ENCODE measurements at regions not wholly inside any gene's neighbourhood (a gene's known extent, or its start where the extent isn't known, plus 50 kb on each side); places are given as distances from the start of the nearest gene placed in this dataset.

GRCh38 chr17:69723316-69723715 is 308.8 kb downstream of the MAP2K6 start:
- no peak for DNase-seq

GRCh38 chr17:69723741-69724140 is 309.2 kb downstream of the MAP2K6 start:
- DNase-seq: no peak

DNA sequence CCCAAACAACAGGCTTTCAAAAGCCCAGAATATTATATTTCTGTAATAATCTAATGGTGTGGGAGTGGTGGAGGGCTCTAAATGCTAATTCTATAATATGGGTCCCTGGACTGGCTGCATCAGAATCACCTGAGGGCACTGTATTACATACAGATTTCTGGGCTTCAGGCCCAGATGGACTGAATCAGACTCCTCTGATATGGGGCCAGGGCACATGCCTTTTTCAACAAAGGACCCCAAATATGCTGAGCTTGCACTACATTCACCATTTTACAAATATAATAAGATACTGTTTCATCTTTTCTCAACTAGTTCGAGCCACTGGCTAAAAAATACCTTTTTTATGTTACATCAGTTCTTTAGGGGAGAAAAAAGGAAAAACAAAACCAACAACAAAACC is 309.7 kb downstream of the MAP2K6 start:
- no peak for DNase-seq

GRCh38 chr17:69725146-69725545 is 310.6 kb downstream of the MAP2K6 start:
- no peak for DNase-seq

DNA sequence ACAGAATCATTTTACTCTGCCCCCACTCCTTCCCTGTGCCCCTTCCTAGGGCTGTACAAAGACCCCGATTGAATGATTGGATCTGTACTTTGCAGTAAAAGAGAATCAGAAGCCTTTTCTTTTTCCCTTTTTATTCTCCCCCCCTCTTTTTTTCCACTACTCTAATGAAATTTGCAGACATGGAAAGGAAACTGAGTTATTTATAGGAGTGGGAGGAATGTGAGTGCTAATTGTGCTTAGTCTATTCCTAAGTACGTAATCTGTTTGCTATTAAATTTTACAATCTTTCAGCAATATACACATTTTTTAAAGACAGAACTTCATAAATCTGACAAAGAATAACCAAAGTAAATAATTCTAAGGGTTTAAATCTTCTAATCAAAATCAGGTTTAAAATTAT is 314.3 kb downstream of the MAP2K6 start:
- DNase-seq: no peak

DNA sequence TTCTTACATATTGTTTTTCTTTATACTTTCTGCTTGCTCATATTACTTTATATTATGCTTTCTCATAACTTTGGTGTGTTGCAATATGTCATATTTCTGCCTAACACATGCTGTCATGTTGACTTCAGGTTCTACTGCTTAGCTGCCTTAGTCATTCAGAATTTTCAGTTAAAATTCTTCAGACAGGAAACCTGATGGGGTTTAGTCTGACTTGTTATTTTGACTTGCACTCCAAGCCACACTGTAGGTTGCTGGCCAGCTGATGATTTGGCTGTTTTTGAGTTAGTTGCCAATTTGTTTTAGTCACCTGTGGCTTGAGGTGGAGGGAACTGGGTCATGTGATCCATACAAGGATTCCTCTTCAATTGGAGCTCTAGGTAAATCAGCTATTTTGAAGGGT is 315.4 kb downstream of the MAP2K6 start:
- DNase-seq: no peak

DNA sequence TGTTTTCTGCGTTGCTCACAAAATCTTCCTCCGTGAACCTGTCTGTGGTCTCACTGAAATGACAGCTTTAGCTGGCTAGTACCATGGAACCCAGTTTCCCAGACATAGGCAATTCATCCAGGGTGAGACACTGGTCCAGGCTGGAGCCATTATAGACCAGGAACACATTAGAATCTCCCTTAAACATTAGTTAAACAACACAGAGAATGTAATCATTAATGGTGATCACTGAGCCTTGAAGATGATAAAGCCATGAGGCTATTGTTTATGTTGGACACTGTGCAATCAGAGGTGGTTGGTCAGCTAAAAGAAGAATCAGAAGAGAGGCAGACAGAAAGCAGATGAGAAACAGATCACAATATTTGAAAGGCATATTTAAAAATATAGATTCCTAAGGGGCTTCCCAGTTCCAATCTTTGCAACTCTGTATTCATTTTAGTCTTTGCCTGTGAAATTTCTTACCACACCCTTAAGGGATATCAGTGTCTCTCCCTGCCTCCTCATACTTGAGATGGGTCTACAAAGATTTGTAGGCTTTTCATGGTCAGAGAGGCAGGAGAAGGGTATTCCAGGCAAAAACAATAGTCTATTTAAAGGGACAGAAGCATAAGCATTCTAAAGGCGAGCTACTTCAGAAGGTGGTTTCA is 317.9 kb downstream of the MAP2K6 start:
- DNase-seq: no peak

DNA sequence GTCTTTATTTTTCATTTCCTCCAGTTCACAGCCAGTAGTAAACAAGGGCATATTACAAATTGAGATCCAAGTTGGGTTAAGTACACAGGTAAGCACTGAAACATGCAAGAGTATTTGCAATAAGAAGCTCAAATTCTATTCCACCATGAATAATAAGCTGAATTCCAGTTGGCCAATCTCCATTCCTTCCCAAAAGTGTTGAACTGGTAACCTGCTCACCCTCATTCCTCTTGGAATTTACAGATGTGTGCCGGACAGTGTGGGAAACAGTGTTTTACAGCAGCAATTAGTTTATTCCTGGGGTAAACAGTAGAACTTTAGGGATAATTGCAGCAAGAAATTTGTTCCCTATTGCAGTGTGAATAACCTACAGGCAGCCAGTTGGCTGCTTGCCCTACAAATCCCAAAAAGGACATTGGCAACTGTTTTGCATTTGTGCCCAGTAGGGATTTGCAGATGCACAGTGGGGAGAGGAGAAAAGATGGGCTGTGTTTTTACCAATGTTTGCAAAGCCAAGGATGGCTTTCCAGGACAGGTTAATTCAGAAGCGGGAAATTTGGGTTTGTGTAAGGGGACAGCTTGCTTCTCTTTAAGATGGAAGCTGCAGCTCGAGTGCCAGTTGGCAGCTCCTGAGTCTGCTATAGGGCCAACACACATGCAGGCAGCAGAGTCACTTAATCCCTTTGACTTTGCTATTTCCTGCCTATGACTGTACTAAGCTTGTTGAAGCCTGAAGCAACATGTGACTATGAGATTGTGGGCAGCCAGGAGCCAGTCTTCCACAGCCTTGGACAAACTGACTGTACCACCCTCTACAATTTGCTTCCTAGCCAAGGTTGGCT is 318.9 kb downstream of the MAP2K6 start:
- DNase-seq: no peak

GRCh38 chr17:69734656-69735055 is 320.2 kb downstream of the MAP2K6 start:
- no peak for DNase-seq

DNA sequence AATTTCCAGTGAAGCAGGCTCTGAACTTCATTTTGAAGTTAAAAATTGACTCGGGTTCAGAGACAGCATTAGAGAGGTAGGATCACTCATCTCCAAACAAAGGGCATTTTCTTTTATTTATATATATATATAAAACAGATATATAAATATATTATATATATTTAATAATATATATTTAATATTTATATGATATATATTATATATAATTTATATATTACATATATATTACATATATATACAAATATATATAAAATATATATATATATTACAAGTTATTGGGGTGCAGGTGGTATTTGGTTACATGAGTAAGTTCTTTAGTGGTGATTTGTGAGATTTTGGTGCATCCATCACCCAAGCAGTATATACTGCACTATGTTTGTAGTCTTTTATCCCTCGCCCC is 320.8 kb downstream of the MAP2K6 start:
- DNase-seq: no peak

DNA sequence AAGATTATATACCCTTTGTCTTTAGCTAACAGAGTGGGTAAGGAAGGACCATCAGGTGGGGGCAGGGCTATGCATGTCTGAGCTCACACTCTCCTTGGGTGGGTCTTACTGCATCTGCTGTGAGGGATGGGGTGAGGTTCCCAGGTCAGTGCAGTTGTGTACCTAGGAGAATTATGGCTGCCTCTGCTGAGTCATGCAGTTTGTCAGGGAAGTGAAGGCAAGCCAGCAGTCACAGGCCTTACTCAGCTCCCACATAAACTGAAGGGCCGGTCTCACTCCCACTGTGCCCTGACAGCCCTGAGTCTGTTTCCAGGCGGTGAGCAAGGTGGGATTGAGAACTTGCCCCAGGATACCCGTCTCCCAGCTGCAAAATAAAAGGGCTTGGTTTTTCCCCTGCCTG is 328.6 kb downstream of the MAP2K6 start:
- DNase-seq: no peak

- no peak for DNase-seq
Measured at GRCh38 chr17:69744512-69745070, 330.1 kb downstream of the MAP2K6 start.

DNA sequence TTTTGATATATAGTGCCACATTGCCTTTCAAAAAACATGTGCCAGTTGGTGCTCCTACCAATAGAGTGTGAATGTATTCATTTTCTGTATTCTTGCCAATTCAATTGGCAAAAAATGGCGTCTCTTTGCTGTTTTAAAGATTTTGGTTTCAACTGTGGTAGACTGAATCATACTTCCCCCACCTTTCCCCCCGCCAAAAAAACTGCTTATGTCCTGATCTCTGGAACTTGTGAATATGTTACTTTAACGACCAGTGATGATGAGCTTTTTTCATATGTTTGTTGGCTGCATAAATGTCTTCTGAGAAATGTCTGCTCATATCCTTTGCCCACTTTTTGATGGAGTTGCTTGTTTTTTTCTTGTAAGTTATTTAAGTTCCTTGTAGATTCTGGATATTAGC is 325.1 kb upstream of the KCNJ16 start:
- no peak for DNase-seq

GRCh38 chr17:69757688-69758430 is 317.2 kb upstream of the KCNJ16 start:
- DNase-seq: no peak

- no peak for DNase-seq
Measured at GRCh38 chr17:69760562-69760961, 314.5 kb upstream of the KCNJ16 start.

DNA sequence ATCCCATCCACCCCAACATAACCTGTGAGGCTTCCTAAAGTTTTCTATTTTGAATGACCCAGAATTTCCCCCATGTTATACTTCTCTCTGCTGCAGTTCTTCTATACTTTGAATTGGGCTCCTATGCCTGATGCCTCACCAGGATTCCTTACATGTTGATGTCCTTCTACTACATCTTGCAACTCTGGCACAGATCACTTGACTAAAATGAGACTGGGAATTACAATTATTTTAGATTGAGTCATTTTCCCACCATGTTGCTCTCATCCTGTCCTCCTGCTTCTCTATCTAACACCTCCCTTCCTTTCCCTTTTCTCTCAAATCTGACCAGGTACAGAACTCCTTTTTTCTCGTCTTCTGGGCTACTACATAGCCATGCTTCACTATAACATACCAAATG is 314.0 kb upstream of the KCNJ16 start:
- no peak for DNase-seq

DNA sequence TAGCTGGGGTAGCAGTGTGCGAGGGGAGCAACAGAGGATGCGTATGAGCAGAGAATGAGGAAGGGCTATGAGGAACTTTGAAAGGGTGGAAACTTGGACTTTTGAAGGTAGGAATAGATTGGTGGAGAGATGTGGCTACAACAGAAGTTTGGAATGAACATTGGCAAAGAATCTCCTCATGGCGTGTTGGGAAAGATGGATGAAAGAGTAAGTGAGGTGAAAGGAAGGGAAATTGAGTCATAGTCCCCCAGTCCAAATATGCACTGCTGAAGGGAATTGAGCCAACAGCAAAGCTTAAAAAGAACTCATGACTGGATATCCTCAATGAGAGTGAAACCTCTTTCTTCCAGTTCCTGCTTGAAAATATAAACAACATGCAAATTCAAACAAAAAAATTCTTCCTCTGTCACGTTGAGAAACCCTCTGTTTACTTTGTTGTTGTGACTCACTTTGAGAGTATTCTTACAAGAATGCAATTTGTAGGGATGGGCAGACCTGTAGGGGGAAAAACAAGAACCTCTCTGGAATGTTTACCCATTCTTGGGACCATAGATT is 313.2 kb upstream of the KCNJ16 start:
- no peak for DNase-seq

GRCh38 chr17:69762359-69762758 is 312.7 kb upstream of the KCNJ16 start:
- no peak for DNase-seq

GRCh38 chr17:69762766-69763165 is 312.3 kb upstream of the KCNJ16 start:
- no peak for DNase-seq

DNA sequence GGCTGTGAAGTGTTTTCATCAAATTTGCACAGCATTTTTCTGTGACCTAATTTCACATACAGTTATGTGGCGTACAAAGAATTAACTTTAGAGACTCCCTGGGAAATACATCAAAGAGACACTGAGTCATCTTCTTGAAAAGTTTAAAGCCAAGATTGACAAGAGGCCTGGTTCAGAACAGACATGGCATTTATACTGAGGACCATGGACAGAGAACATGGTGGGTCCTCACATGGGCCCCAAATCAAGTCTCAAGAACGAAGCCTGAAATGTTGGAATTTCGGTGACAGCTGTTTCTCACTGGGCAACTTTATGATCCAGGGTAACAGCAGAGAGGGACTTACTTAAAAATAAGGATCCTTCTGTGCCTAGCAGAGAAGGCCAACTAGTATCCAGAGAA is 311.5 kb upstream of the KCNJ16 start:
- no peak for DNase-seq

GRCh38 chr17:69764146-69764545 is 310.9 kb upstream of the KCNJ16 start:
- no peak for DNase-seq

- no peak for DNase-seq
Measured at GRCh38 chr17:69769050-69769449, 306.0 kb upstream of the KCNJ16 start.

DNA sequence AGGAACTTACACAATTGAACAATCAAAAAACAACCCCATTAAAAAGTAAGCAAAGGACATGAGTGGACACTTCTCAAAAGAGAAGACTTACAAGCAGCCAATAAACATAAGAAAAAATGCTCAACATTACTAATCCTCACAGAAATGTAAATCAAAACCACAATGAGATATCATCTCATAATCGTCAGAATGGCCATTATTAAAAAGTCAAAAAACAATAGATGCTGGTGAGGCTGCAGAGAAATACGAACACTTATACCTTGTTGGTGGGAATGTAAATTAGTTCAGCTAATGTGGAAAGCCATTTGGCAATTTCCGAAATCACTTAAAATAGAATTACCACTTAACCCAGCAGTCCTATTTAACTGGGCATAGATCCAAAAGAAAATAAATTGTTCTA is 301.9 kb upstream of the KCNJ16 start:
- no peak for DNase-seq
